ENCODE measurements at regions not wholly inside any gene's neighbourhood (a gene's known extent, or its start where the extent isn't known, plus 50 kb on each side); places are given as distances from the start of the nearest gene placed in this dataset.

DNA sequence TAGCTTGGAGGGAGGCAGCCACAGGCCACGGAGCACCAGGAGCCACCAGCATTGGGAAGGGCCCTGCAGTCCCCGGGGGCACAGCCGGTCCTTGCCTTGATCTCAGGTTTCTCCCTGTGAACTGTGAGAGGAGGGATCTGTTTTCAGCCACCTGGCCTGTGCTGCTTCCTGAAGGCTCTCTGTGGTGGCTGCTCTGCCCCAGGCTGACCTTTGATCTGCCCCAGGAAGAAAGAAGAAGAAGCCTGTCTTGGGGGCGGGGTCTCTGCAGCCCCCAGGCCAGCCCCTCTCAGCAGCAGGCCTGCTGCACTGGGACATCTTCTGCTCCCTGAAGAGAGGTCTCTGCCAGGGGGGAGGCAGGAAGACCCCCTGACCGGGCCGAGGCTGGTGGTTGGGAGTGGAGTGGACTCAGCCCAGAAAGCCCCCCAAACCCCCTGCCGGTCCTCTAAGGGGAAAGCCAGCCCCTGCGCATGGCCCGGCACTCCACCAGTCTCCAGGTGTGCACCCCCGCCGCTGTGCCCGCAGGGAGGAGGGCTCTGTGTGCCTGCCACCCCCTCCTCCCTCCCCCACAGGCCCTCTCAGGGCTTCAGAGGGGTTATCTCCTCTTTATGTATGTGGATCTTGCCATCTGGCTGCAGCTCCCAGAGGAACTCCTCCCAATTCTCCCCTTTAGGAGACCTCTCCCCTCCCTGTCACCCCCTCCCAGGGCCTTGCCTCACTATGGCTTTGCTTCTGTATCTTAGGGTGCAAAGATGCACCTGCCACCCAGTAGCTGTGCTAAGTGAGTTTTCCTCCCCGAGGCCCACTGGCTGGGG, 675.3 kb downstream of the BRD1 start:
- Histone ChIP-seq H3K4me3 (replicated peaks; ENCODE audit: insufficient read depth, low read length) (no peak overlapping the region), H3K27me3 (ENCODE audit: insufficient read depth, poor library complexity, severe bottlenecking) (no peaks in the 10 kb centered on the region), H3K27ac (replicated peaks) (no peak overlapping the region)
- TF ChIP-seq, protein P1, sequence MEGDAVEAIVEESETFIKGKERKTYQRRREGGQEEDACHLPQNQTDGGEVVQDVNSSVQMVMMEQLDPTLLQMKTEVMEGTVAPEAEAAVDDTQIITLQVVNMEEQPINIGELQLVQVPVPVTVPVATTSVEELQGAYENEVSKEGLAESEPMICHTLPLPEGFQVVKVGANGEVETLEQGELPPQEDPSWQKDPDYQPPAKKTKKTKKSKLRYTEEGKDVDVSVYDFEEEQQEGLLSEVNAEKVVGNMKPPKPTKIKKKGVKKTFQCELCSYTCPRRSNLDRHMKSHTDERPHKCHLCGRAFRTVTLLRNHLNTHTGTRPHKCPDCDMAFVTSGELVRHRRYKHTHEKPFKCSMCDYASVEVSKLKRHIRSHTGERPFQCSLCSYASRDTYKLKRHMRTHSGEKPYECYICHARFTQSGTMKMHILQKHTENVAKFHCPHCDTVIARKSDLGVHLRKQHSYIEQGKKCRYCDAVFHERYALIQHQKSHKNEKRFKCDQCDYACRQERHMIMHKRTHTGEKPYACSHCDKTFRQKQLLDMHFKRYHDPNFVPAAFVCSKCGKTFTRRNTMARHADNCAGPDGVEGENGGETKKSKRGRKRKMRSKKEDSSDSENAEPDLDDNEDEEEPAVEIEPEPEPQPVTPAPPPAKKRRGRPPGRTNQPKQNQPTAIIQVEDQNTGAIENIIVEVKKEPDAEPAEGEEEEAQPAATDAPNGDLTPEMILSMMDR (IDR thresholded peaks at IDR 0.05; ENCODE audit: insufficient read depth, low read length) = no peak
- TF ChIP-seq, protein P2, sequence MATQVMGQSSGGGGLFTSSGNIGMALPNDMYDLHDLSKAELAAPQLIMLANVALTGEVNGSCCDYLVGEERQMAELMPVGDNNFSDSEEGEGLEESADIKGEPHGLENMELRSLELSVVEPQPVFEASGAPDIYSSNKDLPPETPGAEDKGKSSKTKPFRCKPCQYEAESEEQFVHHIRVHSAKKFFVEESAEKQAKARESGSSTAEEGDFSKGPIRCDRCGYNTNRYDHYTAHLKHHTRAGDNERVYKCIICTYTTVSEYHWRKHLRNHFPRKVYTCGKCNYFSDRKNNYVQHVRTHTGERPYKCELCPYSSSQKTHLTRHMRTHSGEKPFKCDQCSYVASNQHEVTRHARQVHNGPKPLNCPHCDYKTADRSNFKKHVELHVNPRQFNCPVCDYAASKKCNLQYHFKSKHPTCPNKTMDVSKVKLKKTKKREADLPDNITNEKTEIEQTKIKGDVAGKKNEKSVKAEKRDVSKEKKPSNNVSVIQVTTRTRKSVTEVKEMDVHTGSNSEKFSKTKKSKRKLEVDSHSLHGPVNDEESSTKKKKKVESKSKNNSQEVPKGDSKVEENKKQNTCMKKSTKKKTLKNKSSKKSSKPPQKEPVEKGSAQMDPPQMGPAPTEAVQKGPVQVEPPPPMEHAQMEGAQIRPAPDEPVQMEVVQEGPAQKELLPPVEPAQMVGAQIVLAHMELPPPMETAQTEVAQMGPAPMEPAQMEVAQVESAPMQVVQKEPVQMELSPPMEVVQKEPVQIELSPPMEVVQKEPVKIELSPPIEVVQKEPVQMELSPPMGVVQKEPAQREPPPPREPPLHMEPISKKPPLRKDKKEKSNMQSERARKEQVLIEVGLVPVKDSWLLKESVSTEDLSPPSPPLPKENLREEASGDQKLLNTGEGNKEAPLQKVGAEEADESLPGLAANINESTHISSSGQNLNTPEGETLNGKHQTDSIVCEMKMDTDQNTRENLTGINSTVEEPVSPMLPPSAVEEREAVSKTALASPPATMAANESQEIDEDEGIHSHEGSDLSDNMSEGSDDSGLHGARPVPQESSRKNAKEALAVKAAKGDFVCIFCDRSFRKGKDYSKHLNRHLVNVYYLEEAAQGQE (IDR thresholded peaks at IDR 0.05; ENCODE audit: insufficient replicate concordance, low read depth) = no peak
- TF ChIP-seq GABPA (IDR thresholded peaks at IDR 0.05; ENCODE audit: low read depth) (no peak), SPI1 (IDR thresholded peaks at IDR 0.05; ENCODE audit: borderline replicate concordance, low read depth) (no peak), POLR2AphosphoS5 (IDR thresholded peaks at IDR 0.05; ENCODE audit: low read depth) (no peak)
- no peak for DNase-seq (ENCODE audit: low read depth in 1 of 2, low spot score in 1 of 2)

DNA sequence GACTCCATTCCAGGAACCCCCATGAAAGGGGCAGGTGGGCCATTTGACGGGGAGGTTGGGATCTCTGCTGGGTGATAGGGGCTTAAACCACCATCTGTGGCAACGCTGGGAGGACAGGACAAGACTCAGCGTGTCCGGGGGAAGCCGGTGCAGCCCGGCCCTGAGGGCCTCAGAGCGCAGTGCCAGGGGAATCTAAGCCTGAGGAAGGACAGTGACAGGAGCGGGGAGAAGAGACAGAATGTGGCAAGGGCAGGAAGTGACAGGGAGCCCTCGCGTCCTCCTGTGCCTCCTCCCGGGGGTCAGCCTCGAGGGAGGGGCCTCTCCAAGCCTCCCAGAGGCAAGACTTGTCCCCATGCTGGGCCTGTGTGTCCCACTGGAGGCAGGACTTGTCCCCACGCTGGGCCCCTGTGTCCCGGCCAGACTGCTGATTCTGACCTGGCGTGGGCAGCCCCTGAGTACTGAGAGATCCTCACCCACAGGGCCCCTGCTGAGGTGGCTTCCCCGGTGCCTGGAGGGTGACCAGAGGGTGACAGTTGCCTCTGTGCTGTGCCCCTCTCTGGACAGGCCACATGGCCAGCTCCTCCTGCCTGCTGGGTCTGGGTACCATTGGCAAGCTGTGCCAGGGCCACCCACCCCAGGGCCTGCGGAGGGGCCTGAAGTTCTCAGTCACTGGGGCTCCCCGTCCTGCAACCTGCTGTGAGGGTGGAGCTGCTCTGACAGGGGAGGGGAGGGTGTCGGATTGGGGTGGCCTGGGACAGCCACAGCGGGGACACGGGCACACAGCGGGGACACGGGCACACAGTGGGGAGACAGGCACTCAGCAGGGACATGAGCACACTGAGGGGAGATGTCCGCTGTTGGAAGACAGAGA, 676.2 kb downstream of the BRD1 start:
- no peak for DNase-seq (ENCODE audit: low read depth in 1 of 2, low spot score in 1 of 2)
- H3K27ac ChIP-seq (replicated peaks) = no peak overlapping the region
- no peaks in the 10 kb centered on the region for H3K27me3 ChIP-seq (ENCODE audit: insufficient read depth, poor library complexity, severe bottlenecking)
- TF ChIP-seq, protein P1 (IDR thresholded peaks at IDR 0.05; ENCODE audit: insufficient read depth, low read length) = no peak
- TF ChIP-seq SPI1 (IDR thresholded peaks at IDR 0.05; ENCODE audit: borderline replicate concordance, low read depth) (no peak), GABPA (IDR thresholded peaks at IDR 0.05; ENCODE audit: low read depth) (no peak), POLR2AphosphoS5 (IDR thresholded peaks at IDR 0.05; ENCODE audit: low read depth) (no peak)
- TF ChIP-seq, protein P2 (IDR thresholded peaks at IDR 0.05; ENCODE audit: insufficient replicate concordance, low read depth) = no peak
- H3K4me3 ChIP-seq (replicated peaks; ENCODE audit: insufficient read depth, low read length) = no peak overlapping the region

DNA sequence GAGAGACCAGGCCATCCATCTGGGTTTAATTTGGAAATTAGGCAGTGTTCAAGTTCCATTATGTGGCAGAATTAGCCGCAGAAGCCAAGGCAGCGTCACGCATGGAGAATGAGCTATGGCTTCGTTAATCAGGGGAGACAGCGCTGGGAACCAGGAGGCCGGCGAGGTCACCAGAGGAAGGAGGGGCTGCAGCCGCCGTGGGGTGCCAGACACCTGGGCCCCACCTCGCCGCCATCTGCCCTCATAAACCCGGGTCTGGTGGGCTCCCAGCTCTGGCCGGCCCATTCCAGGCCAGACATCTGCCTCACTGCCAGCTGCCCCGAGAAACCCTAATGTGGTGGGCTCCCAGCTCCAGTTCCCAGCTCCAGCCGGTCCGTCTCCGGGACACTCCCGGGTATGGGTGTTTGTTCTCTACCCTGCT, 676.9 kb downstream of the BRD1 start:
- Histone ChIP-seq H3K27me3 (ENCODE audit: insufficient read depth, poor library complexity, severe bottlenecking) (no peaks in the 10 kb centered on the region), H3K27ac (replicated peaks) (no peak overlapping the region), H3K4me3 (replicated peaks; ENCODE audit: insufficient read depth, low read length) (no peak overlapping the region)
- no peak for DNase-seq (ENCODE audit: low read depth in 1 of 2, low spot score in 1 of 2)
- TF ChIP-seq SPI1 (IDR thresholded peaks at IDR 0.05; ENCODE audit: borderline replicate concordance, low read depth) = no peak
- TF ChIP-seq POLR2AphosphoS5 (IDR thresholded peaks at IDR 0.05; ENCODE audit: low read depth) = no peak
- TF ChIP-seq, protein P1 (IDR thresholded peaks at IDR 0.05; ENCODE audit: insufficient read depth, low read length) = no peak
- no peak for TF ChIP-seq GABPA (IDR thresholded peaks at IDR 0.05; ENCODE audit: low read depth)
- TF ChIP-seq, protein P2 (IDR thresholded peaks at IDR 0.05; ENCODE audit: insufficient replicate concordance, low read depth) = no peak

Data from HL-60 (cell line).